HG02943 (cell line): ENCODE measurements at regions not wholly inside any gene's neighbourhood (a gene's known extent, or its start where the extent isn't known, plus 50 kb on each side); places are given as distances from the start of the nearest gene placed in this dataset.
"Not testable (repeated sequence)": the region's sequence is repeated elsewhere in the genome, so short reads cannot be mapped to it uniquely, and the experiment has no call there.

Experiments used
- ATAC-seq: cut with Tn5 transposase; IDR thresholded peaks from one replicate; pipeline ENCODE4 v1.9.1; 2021; ENCODE audit warnings: mild to moderate bottlenecking, low read depth, moderate library complexity; ENCODE audit not compliant: unreplicated experiment

DNA sequence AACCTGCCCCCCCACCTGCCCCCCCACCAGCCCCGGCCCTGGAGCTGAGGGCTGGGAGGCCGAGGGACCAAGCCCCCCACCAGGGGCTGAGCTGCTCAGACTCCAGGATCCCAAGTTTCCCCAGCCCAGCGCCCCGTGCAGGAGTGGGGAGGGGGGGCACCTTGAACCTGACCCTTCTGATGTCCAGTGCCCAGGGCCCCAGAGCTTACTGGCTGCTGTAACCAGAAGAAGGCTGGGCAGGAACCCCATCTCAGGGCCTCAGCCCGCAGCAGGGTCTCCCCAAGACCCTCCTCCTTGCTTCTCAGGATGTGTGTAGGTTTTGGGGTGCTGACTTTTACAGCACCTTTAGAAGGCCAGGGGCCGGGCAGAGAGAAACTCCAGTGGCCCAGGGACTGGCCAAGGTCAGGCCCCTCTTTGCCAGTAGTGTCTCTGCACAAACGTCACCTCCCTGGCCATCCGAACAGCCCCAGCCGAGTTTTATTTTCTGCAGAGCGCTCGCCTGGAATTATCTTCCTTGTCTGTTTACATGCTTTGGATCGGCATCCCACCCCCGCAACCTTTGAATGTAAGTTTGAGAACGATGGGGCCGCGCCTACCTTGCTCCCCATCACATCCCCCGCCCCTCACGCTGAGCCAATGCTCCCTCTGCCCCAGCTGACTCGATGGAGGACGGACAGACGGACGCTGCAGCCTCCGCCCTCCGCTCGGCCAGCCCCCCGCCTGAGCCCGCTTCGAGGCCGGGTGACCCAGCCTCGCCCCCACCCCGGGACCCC, 70.1 kb upstream of the CASZ1 start:
- ATAC-seq: no peak

DNA sequence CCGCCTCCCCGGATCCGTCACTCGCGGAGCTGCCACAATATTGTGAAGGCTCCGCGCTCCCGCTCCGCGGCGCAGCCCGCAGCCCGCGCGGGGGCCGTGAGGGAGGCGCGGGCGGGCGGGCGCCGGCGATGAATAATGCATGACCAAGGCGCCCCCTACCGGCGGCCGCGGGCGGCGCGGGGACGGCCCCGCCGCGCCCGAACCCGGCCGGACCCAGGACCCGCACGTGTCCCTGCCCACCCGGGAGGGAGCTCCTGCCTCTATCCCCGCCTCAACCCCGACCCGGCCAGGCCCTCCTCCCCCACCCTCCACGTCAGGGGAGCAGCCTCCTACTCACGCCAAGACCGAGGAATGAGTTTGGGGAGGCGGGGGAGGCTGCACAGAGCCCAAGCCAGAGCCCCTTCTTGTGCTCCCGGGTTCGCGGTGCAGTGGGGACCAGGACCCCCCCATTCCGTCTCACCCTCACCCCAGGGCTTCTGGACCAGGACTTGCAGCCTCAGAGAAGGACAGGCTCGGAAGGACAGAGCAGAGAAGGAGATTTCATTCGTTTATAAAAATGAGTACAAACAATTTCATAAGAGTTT, 70.8 kb upstream of the CASZ1 start:
- ATAC-seq: no peak

DNA sequence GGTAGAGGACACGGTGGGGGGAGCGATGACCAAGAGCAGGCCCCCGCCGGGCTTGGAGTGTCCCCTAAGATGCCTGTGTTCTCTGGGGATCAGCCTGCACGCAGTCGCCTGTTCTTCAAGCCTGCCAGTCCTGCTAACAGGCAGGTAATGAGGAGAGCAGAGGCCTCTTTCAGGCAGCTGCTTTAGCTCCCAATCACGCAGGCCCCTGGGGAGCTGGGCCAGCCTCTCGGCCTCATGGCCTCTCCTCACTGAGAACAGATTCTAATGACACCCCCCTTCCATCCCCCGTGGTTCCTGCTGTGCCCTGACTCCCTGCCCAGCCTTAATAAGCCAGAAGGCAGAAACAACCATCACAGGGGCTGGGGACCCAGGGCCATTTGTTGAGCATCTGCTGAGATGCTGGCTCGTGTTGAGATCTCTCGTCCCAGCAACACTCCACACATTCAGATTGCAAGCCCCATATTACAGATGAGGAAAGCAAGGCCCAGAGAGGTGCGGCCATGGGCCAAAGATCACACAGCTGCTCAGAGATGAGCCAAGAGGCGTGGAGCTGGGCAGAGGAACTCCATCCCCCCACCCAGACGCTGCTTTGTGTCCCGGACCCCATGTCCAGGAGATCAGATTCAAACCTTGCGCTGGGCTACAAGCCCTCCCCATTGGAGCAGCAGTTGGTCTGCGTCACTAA, 71.6 kb upstream of the CASZ1 start:
- no peak for ATAC-seq

DNA sequence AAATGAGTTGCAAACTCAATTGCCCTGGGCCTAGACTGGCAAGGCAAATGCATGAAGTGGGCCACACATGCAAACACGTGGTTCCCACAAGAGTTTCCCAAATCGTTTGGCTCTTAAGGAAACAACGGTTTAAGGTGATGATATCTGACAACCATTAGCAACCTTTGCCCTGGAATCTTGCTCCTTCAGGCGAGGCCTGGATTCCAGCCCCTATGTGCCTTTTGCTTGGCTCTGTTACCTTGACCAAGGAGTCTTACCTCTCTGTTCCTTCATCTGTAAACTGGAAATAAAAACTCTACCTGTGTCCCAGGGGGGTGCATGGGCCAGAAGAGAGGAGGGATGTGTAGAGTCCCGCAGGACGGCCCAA, 72.1 kb upstream of the CASZ1 start:
- ATAC-seq: no peak

DNA sequence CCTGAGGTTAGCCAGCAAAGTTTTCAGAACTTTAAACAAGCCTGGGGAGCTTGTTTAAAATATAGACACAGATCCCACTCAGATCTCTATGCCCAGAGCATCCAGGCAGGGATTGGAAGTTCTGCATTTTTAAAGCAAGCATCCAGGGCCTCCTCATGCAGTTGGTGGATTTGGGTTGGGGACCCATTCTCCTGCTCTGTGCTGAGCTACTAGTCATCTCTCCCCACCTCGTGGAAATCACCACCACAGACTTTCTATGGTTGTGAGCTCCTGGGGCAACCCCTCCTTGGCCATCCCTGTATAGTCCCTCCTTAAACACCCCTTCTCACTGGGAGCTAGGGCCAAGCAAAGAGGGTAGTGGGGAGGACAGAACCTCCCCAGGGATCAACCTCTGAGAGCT, 73.5 kb upstream of the CASZ1 start:
- no peak for ATAC-seq

DNA sequence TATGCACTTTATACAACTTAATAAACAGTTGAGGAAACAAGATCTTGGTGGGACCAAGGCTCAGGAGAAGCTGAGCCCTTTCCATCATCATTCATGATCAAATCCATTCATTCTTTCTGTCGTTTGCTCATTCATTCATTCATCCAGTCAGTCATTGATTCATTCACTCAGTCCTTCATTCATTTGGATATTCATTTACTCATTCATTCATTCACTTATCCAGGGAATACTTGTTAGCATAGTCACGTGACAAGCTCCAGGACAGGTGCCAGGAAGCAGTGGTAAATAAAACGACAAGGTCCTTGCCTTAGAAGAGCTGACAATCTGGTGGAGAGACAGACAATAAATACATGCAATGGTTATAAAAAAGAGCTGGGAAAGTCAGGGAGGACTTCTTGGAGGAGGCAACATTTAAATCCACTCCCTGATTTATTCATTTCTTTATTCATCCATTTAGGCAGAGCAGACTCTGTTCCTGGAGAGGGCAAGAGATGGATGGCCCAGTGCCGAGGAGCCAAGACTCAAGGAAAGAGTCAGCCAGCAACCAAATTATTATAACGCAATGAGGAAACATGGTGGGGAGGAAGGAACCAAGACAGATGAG, 74.1 kb upstream of the CASZ1 start:
- no peak for ATAC-seq

DNA sequence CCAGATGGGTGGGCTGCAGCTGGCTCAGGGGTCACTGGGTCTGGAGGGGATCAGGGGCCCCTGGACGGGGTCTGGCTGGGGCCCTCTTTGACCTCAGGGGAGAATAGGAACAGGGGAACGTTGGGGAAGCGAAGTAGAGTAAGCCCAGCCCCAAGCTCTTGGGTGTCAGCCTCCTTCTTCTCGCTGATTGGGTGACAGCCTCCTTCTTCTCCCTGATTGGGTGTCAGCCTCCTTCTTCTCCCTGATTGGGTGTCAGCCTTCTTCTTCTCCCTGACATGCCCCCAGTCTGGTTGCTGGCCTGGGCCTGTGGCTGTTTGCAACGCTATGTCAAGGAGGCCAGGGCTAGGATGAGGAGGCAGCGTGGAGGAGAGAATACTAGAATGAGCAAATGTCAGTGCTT, 76.7 kb upstream of the CASZ1 start:
- no peak for ATAC-seq

DNA sequence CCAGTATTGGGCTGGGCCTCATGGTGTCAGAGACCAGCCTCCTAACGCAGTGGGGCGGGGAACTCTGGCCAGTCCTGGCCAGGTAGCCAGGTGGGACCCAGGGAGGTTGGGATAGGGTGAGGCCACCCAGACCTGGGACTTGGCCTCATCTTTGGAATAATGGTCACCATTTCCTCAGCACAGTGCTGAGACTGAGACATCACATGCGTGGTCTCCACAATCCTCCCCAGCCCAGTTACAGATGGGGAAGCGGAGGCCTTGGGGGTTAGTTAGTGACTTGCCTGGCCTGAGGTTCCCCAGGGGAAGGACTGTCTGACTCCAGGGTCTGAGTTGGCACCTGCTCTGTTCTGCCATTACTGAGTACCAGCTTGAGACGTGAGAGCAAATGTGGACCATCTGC, 77.9 kb upstream of the CASZ1 start:
- ATAC-seq: no peak

DNA sequence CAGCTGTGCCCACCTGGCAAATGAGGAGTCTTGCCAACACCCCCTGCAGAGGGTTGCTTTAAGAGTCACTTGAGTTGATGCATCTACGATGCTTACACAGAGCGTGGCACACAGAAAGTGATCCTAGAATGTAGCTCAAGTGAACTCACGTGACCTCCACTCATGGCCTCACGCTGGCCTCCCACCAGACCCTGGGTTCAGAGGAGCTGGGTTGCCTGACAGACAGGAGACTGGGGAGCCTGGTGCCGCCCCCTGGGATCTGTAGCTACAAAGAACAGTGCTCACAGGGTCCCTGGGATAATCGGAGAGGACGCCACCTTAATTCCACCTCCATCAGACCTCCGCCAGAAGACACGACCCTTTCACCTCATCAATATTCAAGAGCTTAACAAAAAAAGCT, 81.4 kb upstream of the CASZ1 start:
- ATAC-seq: no peak

DNA sequence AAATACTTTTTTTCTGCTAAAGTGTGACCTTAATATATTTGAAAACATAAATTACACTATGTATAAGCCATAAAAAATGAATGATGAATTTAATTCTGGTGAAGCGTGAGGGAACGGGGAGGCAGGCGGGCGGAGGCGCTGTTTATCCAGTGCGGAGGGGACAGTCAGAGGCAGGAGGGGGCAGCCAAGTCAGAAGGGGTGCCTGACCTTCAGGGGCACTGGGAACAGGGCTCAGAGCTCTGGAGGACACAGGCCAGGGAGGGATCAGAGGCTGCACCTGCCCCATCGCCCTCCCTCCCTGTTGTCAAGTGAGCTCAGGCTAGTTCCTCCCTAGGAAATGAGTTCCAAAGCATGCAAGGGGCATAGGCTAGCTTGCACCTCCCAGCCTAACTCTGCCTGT, 82.0 kb upstream of the CASZ1 start:
- no peak for ATAC-seq

DNA sequence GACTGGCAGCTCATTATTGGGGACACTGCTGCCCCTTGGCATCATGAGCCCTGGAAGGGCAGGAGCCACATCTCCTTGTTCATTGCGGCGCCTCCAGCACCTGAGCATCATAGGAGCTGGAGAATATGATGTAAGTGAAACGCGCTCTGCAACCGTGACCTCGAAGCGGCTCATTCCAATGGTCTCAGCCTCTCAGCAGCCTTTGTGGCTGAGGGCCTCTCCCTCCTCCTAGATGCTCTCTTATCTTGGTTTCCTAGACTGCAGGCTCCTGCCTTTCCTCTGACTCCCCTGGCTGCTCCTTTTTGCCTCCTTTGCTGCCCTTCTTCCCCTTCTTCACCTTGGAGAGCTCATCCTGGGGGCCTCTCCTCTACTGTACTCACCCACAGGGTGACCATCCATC, 83.6 kb upstream of the CASZ1 start:
- no peak for ATAC-seq

DNA sequence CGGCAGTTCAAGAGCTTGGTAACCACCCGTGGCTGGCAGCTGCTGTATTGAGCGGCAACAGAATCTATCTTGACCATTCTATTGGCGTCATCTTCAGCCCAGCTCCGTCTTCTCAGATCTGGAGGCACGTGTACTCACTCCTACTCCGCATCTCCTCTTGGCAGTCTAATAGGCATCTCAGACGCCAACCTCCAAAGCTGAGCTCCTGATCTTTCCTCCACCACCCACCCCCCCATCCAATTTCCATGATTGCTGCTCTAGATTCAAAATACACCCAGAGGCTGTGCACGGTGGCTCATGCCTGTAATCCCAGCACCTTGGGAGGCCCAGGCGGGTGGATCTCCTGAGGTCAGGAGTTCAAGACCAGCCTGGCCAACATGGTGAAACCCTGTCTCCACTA, 84.6 kb upstream of the CASZ1 start:
- no peak for ATAC-seq

DNA sequence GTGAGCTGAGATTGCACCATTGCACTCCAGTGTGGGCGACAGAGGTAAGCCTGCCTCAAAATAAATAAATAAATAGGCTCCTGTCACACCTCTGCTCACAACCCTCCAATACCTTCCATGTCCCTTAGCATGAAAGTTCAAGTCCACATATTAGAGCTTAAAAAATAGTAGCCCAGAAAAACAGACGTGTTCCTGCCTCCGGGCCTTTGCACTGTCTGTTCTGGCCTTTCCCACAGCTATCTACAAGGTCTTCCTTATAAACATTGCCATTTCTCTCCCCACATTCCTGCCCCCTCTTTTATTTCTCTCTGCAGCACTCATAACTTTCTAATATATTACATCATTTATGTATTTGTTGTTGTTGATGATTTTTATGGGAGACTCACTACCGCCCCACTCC, 85.6 kb upstream of the CASZ1 start:
- ATAC-seq: no peak

DNA sequence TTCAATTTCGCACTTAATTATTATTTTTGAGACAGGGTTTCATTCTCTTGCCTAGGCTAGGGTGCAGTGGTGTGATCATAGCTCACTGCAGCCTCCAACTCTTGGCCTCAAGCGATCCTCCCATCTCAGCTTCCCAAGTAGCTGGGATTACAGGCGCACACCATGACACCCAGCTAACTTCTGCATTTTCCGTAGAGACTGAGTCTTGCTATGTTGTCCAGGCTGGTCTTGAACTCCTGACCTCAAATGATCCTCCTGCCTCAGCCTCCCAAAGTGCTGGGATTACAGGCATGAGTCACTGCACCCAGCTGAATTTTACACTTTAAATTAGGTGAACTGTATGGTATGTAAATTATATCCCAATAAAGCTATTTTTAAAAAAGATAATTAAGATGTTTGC, 90.6 kb upstream of the CASZ1 start:
- not testable (repeated sequence) for ATAC-seq

DNA sequence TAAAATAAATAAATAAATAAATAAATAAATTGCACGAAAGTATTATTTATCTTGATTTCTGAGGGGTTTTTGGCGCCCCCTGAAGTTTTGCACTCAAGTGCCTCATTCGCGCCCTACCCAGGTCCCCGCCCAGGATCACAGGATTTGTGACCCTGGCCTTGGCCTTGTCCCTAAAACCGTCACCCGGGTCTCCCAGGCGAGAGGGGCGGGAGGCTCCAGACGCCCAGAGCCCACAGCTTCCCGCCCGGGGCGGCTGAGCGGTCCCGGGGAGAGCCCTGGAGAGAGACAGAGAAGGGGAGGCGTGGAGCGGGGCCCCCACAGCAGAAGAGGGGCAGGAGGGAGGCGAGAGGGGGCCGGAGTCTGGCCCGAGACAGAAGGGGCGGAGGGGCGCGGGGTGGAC, 91.8 kb upstream of the CASZ1 start:
- no peak for ATAC-seq

DNA sequence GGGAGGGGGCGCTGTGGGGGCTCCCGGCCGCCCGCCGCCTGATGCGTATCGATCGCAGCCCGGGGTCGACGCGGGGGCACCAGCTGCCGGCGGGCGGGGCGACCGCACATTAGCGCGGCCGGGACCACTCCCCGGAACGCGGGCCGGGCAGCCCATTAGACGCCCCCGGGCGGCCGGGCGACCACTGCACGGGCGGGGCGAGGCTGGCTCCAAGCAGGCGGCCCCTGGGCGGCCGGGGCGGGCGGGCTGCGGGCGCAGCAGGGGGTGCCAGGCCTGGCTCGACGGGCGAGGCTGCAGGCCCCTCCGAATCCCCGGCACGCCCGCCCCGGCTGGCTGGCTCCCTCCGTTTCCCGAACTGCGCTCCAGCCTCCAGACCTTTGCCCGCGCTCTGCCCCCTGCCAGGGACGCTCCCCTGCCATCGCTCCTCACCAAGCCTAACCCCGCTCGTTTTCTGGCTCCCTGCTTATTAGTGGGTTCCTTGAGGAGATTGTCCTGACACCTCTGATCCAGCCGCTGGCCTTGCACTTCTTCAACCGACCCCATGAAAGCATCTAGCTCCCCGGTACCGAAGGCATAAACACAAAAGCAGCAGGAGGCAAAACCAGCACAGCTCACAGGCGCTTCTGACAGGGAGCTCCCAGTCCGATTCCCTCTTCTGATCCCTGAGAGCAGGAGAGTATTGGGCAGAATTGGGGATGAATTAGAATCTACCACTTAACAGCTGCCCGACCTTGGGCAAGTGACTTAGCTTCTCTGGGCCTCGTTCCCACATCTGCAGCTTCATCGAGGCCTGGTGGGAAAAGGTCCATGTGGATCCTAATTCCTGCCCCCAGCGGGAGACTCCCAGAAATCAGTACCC, 92.6 kb upstream of the CASZ1 start:
- ATAC-seq: no peak

DNA sequence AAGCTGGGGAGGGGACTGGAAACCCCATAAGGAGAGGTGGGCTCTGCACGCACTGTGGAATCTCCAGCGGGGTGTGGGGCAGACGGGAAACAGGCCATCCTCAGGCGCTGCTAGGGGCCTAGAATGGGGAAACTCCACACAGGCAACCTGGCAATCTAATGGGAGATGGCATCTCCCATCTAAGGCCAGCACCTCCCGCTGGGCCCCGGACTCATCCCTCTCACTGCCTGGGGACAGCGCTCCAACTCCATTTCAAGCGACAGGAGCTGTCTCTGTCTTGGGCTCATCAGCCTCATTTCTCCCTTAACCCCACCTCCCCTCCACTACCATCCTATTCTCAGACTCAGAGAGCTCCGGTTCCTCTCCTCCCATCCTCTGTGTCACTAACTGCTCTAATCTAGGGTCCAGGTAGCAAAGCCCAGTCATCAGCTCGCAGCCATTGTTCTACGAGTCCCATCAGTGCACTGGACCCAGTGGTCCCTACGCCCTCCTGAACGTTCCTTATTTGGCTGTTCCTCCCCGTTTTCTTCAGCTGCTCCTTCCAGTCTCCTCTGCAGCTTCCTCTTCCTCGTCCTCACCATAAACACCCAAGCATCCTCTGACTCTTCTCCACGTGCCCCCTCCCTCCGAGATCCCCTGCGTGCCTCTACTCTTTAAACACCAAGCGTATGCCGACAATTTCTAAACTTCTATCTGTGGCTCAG, 93.4 kb upstream of the CASZ1 start:
- ATAC-seq: no peak

DNA sequence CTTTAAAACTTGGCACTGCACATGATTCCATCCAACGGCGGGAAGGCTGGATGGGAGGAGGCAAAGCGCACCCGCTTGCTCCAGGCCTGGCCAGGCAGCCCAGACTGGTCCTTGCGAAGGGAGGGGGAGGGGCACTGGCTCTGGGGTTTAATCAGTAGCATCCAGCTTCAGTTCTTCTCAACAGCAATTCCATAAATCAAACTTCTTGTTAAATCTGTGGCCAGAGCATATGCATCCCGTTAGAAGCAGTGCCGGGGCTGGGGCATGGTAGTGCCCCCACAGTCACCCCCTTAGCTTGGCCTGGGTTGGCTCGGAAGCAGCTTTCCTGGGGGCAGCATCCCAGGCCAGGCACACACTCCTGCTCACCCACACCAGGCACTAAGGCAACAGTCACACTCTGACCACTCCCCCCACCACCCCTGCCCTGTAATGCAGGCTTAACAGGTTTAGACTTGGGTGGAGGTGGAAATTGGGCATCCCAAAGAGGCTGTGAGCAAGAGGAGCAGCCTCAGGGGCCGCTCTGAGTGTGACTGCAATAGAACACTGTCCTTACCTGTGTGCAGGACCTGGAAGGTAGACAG, 94.1 kb upstream of the CASZ1 start:
- ATAC-seq: no peak

DNA sequence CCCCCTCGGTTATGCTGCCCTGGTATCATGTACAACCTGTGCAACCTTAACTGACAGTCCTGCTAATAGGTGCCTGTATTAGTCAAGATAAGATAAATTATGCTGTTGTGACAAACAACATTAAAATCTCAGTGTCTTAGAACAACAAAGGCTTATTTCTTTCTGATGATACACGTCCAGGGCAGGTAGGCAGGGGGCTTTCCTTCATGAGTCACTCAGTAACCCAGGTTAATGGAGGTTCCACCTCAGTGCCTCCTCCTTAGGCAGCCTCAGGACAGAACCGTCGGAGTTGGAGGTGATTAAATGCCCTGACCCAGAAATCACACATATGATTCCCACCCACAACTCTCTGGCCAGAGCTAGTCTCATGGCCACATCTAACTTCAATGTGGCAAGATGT, 94.6 kb upstream of the CASZ1 start:
- ATAC-seq: no peak
